NCI-H748 (cell line): ENCODE measurements at regions not wholly inside any gene's neighbourhood (a gene's known extent, or its start where the extent isn't known, plus 50 kb on each side); places are given as distances from the start of the nearest gene placed in this dataset.
"Not testable (repeated sequence)": the region's sequence is repeated elsewhere in the genome, so short reads cannot be mapped to it uniquely, and the experiment has no call there.

Experiments used
- DNase-seq: peaks from one replicate; lab custom pipeline; 2025; ENCODE audit not compliant: unreplicated experiment; lab: John Stamatoyannopoulos, UW

GRCh38 chr13:81907787-81908372 is 1567.0 kb upstream of the SPRY2 start:
- no peak for DNase-seq

GRCh38 chr13:81888855-81889254 is 1547.9 kb upstream of the SPRY2 start:
- DNase-seq = no peak

- peak; percentile 74 for DNase-seq
These were observed 1534.0 kb upstream of the SPRY2 start for GRCh38 chr13:81874681-81875661.

- DNase-seq = peak; percentile 71
These were observed 1533.3 kb upstream of the SPRY2 start for GRCh38 chr13:81874253-81874652.

GRCh38 chr13:81872581-81872980 is 1531.7 kb upstream of the SPRY2 start:
- peak; percentile 69 for DNase-seq

GRCh38 chr13:81871751-81872325 is 1530.9 kb upstream of the SPRY2 start:
- DNase-seq = not testable (repeated sequence)

- DNase-seq = no peak
These were observed 1507.4 kb upstream of the SPRY2 start for GRCh38 chr13:81848291-81848690.

GRCh38 chr13:81846771-81847170 is 1505.8 kb upstream of the SPRY2 start:
- no peak for DNase-seq

GRCh38 chr13:81821259-81821658 is 1480.3 kb upstream of the SPRY2 start:
- DNase-seq = no peak

GRCh38 chr13:81800433-81800832 is 1459.5 kb upstream of the SPRY2 start:
- DNase-seq = no peak

- DNase-seq = no peak
These were observed 1454.8 kb upstream of the SPRY2 start for GRCh38 chr13:81795710-81796109.

GRCh38 chr13:81791641-81792040 is 1450.7 kb upstream of the SPRY2 start:
- DNase-seq = no peak

- no peak for DNase-seq
These were observed 1440.5 kb upstream of the SPRY2 start for GRCh38 chr13:81781471-81781870.

GRCh38 chr13:81779876-81780275 is 1439.0 kb upstream of the SPRY2 start:
- DNase-seq = no peak

GRCh38 chr13:81778350-81778749 is 1437.4 kb upstream of the SPRY2 start:
- no peak for DNase-seq

GRCh38 chr13:81773263-81773662 is 1432.3 kb upstream of the SPRY2 start:
- DNase-seq = no peak

- DNase-seq = no peak
These were observed 1431.0 kb upstream of the SPRY2 start for GRCh38 chr13:81771951-81772350.

GRCh38 chr13:81770868-81771505 is 1430.1 kb upstream of the SPRY2 start:
- no peak for DNase-seq

GRCh38 chr13:81762449-81762848 is 1421.5 kb upstream of the SPRY2 start:
- no peak for DNase-seq

GRCh38 chr13:81760316-81760715 is 1419.4 kb upstream of the SPRY2 start:
- no peak for DNase-seq

- no peak for DNase-seq
These were observed 1416.5 kb upstream of the SPRY2 start for GRCh38 chr13:81757348-81757970.
